Gastroesophageal sphincter (tissue), 4 donors: ENCODE measurements at regions not wholly inside any gene's neighbourhood (a gene's known extent, or its start where the extent isn't known, plus 50 kb on each side); places are given as distances from the start of the nearest gene placed in this dataset.

ENCODE experiments used
- ATAC-seq: fragments of 150-250 bp; one replicate; pipeline ENCODE4 v1.9.1; 2016; ENCODE audit warnings: mild to moderate bottlenecking, moderate library complexity
- H3K27ac ChIP-seq, 4 donors: fragments of 200-600 bp; sonication (generic) in 3 of 4; 1 replicate in 3 of 4; 2 replicates in 1 of 4; pipeline ENCODE4 v1.5.1; 2016 to 2019
- H3K27me3 ChIP-seq: fragments of 200-600 bp; sonication (generic); one replicate; pipeline ENCODE4 v1.5.1; 2019
- H3K36me3 ChIP-seq, 2 donors: fragments of 200-600 bp; sonication (generic); one replicate each; pipeline ENCODE4 v1.5.1; 2019; ENCODE audit warnings: control low read depth in 1 of 2
- H3K4me1 ChIP-seq, 3 donors: fragments of 200-600 bp; sonication (generic); 1 replicate in 2 of 3; 2 replicates in 1 of 3; pipeline ENCODE4 v1.5.1; 2016 to 2019; ENCODE audit warnings: control low read depth in 2 of 3
- H3K4me3 ChIP-seq, 2 donors: fragments of 200-600 bp; sonication (generic); one replicate each; pipeline ENCODE4 v1.5.1; 2019; ENCODE audit warnings: mild to moderate bottlenecking in 1 of 2, moderate library complexity in 1 of 2
- H3K9me3 ChIP-seq, 3 donors: fragments of 200-600 bp; sonication (generic); one replicate each; pipeline ENCODE4 v1.5.1; 2017 to 2019; ENCODE audit warnings: control low read depth in 2 of 3
- EP300 ChIP-seq: sonication (generic); formaldehyde crosslinking; IDR thresholded peaks from one replicate; pipeline ENCODE4 v1.6.1; 2017; ENCODE audit warnings: antibody characterized with exemption, mild to moderate bottlenecking
- POLR2A ChIP-seq, 2 donors: fragments of 450-650 bp; IDR thresholded peaks; one replicate each; pipeline ENCODE4 v1.6.1; 2017; ENCODE audit warnings: antibody characterized with exemption in 2 of 2, mild to moderate bottlenecking in 2 of 2, moderate library complexity in 1 of 2
- POLR2AphosphoS5 ChIP-seq: sonication (generic); formaldehyde crosslinking; IDR thresholded peaks from one replicate; pipeline ENCODE4 v1.6.1; 2017; ENCODE audit warnings: antibody characterized with exemption
- WGBS, 2 donors: methylation state at CpG; one replicate each; pipeline ENCODE4 v1.1.5; 2018; ENCODE audit warnings: low coverage in 1 of 2; 5-methylcytosine and 5-hydroxymethylcytosine counted together
- TF ChIP-seq, protein P1 (sequence below), 4 experiments: fragments of 200-600 bp in 2 of 4; fragments of 450-650 bp in 2 of 4; sonication (generic) in 1 of 4; IDR thresholded peaks; one replicate each; pipeline ENCODE4 v1.5.1; 2017 to 2019; ENCODE audit warnings: antibody characterized with exemption in 4 of 4, mild to moderate bottlenecking in 2 of 4, moderate library complexity in 2 of 4

DNA sequence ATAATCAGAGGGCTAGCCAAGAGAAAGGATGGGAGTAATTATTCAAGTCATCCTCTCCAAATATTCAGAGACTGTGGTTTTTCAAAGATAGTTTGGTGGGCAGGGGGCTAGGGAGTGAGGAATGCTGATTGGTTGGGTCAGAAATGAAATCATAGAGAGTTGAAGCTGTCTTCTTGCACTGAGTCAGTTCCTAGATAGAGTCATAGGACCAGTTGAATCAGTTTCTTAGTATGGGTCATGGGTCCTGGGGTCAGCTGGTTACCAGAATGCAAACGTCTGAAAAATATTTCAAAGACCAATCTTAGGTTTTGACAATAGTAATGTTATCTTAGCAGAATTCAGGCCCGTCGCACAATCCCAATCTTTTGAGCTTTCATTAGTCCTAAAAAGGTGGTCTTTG is 171.4 kb upstream of the SPATS2L start:
- 82 to 92% methylated on average over 3 of the region's 3 CpGs for WGBS, 2 donors
- TF ChIP-seq, protein P1, sequence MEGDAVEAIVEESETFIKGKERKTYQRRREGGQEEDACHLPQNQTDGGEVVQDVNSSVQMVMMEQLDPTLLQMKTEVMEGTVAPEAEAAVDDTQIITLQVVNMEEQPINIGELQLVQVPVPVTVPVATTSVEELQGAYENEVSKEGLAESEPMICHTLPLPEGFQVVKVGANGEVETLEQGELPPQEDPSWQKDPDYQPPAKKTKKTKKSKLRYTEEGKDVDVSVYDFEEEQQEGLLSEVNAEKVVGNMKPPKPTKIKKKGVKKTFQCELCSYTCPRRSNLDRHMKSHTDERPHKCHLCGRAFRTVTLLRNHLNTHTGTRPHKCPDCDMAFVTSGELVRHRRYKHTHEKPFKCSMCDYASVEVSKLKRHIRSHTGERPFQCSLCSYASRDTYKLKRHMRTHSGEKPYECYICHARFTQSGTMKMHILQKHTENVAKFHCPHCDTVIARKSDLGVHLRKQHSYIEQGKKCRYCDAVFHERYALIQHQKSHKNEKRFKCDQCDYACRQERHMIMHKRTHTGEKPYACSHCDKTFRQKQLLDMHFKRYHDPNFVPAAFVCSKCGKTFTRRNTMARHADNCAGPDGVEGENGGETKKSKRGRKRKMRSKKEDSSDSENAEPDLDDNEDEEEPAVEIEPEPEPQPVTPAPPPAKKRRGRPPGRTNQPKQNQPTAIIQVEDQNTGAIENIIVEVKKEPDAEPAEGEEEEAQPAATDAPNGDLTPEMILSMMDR (IDR thresholded peaks at IDR 0.05), result no peak
- TF ChIP-seq EP300, result no peak
- TF ChIP-seq POLR2AphosphoS5, result no peak
- ATAC-seq, result no peak
- H3K36me3 ChIP-seq, result no peaks in the 10 kb centered on the region
- no peaks in the 10 kb centered on the region for H3K4me1 ChIP-seq
- no peaks in the 10 kb centered on the region for H3K9me3 ChIP-seq
- H3K27me3 ChIP-seq, result no peaks in the 10 kb centered on the region
- H3K27ac ChIP-seq, result no peak overlapping the region
- no peak overlapping the region for H3K4me3 ChIP-seq

DNA sequence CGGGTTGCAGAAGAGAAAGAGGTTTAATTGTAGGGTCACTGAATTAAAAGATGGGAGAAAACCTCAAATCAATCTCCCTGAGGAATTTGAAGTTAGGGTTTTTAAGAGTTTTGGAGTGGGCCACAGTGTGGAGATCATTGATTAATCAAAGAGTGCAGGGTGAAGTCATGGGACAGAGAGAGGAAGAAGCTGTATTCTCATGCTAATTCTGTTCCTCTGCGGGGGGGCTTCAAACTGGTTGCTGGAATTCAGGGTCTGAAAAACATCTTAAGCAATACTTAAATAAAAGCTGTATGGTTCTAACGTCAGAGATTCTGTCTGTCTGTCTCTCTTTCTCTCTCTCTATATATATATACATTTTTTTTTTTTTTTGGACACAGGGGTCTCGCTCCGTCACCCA is 169.8 kb upstream of the SPATS2L start:
- no peaks in the 10 kb centered on the region for H3K27me3 ChIP-seq
- WGBS, 2 donors, result 83 to 92% methylated on average over 1 to 5 of the region's 5 CpGs

DNA sequence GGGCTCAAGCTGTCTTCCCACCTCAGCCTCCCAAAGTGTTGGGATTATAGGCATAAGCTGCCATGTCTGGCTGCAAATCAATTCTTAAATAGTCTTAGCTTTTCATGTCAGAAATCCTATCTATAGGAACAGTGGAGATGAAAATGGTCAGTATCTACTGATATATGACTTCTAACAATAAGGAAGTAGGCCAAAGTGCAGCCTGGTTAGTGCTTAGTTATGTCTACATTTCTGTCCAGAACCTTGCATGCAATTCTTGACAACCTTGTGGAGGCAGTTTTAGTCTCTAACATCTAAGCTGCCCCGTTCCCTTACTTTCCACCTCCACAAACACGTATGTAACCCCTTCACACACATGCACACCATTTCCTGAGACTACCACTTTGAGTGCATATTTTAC is 169.2 kb upstream of the SPATS2L start:
- Histone ChIP-seq H3K27me3 (no peaks in the 10 kb centered on the region), H3K27ac (no peak overlapping the region), H3K4me3 (no peak overlapping the region), H3K9me3 (no peaks in the 10 kb centered on the region), H3K4me1 (no peaks in the 10 kb centered on the region), H3K36me3 (no peaks in the 10 kb centered on the region)
- WGBS, 2 donors, result 48 to 83% methylated on average over 2 of the region's 2 CpGs
- TF ChIP-seq POLR2A (IDR thresholded peaks at IDR 0.05), result no peak
- TF ChIP-seq, protein P1 (IDR thresholded peaks at IDR 0.05), result no peak
- no peak for TF ChIP-seq EP300
- TF ChIP-seq POLR2AphosphoS5, result no peak
- no peak for ATAC-seq

More for the DNA sequence above, 169.8 kb upstream of the SPATS2L start:
- H3K27ac ChIP-seq, result no peak overlapping the region
- no peaks in the 10 kb centered on the region for H3K36me3 ChIP-seq
- no peak for TF ChIP-seq POLR2A (IDR thresholded peaks at IDR 0.05)
- no peak for TF ChIP-seq POLR2AphosphoS5
- TF ChIP-seq, protein P1 (IDR thresholded peaks at IDR 0.05), result no peak
- TF ChIP-seq EP300, result no peak
- no peak for ATAC-seq
- no peak overlapping the region for H3K4me3 ChIP-seq
- no peaks in the 10 kb centered on the region for H3K9me3 ChIP-seq
- no peaks in the 10 kb centered on the region for H3K4me1 ChIP-seq

DNA sequence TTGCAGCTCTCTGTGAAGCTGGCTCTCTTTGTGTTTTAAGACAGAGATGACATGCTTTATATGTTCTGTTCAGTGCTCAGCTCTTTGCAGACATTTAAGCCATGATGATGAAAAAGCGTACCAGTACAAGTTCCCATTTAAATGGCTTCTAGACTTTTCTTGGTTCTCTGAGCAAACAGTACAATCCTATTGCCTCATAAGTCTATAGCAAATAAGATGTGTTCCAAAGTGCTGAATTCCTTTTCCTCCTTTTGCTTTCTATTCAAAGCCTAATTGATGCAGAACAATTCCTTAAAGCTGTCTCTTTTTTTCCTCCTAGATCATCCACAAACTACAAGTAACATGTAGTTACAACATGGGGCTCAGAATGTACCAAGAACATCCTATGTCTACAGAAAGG is 168.8 kb upstream of the SPATS2L start:
- no peaks in the 10 kb centered on the region for H3K4me1 ChIP-seq
- H3K27ac ChIP-seq, result no peak overlapping the region
- TF ChIP-seq, protein P1 (IDR thresholded peaks at IDR 0.05), result no peak
- no peak for TF ChIP-seq POLR2AphosphoS5
- TF ChIP-seq POLR2A (IDR thresholded peaks at IDR 0.05), result no peak
- no peak for TF ChIP-seq EP300
- H3K36me3 ChIP-seq, result no peaks in the 10 kb centered on the region
- no peak for ATAC-seq
- no peaks in the 10 kb centered on the region for H3K27me3 ChIP-seq
- H3K4me3 ChIP-seq, result no peak overlapping the region
- 86 to 100% methylated on average over 1 of the region's 1 CpG for WGBS, 2 donors
- H3K9me3 ChIP-seq, result no peaks in the 10 kb centered on the region

DNA sequence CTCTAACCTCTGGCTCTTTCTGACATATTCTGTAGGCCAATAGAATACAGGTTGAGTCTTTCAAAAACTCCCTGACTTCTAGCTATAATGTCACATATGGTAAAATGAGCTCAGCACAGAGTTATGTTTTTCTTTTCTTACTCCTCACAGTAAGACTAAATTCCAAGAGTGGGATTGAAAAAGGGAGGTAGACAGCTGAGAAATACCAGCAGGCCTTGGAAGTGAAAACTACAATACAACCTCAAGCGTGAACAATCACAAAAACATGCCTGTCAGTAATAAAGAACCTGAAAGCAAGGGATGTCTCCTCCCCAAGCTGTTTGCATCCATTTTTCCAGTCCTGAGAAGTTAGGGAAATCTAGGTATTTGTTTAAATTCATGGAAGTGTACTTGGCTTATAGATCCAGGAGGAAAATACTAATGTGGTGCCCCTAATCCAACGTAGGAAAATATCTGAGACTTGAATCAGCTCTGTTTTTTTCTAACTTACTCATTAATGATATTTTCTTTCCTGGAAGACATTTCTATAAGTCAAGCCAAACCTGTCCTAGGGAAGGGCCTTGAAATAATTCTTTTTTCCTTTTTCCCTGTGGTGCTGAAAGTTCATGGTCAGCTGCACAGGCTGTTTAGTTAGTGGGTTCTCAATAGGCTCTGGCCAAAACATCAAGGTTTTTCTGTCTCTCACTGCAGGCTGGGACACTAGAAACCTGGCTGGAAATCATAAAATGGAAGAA is 167.9 kb upstream of the SPATS2L start:
- H3K9me3 ChIP-seq, result no peaks in the 10 kb centered on the region
- H3K4me1 ChIP-seq, result no peaks in the 10 kb centered on the region
- WGBS, 2 donors, result 21 to 31% methylated on average over 1 to 2 of the region's 2 CpGs
- TF ChIP-seq, protein P1 (IDR thresholded peaks at IDR 0.05), result no peak
- no peak for TF ChIP-seq POLR2AphosphoS5
- no peak overlapping the region for H3K27ac ChIP-seq
- H3K36me3 ChIP-seq, result no peaks in the 10 kb centered on the region
- H3K27me3 ChIP-seq, result no peaks in the 10 kb centered on the region
- H3K4me3 ChIP-seq, result no peak overlapping the region
- ATAC-seq, result no peak
